GM19324 (cell line): ENCODE measurements at regions not wholly inside any gene's neighbourhood (a gene's known extent, or its start where the extent isn't known, plus 50 kb on each side); places are given as distances from the start of the nearest gene placed in this dataset.
A peak's percentile ranks its signal among the peaks of the same experiment; 100 is the strongest.
"Not testable (repeated sequence)": the region's sequence is repeated elsewhere in the genome, so short reads cannot be mapped to it uniquely, and the experiment has no call there.

Source experiments
- ATAC-seq: cut with Tn5 transposase; IDR thresholded peaks from one replicate; pipeline ENCODE4 v1.9.1; 2021; ENCODE audit warnings: mild to moderate bottlenecking, moderate library complexity; ENCODE audit not compliant: unreplicated experiment, low FRiP score

DNA sequence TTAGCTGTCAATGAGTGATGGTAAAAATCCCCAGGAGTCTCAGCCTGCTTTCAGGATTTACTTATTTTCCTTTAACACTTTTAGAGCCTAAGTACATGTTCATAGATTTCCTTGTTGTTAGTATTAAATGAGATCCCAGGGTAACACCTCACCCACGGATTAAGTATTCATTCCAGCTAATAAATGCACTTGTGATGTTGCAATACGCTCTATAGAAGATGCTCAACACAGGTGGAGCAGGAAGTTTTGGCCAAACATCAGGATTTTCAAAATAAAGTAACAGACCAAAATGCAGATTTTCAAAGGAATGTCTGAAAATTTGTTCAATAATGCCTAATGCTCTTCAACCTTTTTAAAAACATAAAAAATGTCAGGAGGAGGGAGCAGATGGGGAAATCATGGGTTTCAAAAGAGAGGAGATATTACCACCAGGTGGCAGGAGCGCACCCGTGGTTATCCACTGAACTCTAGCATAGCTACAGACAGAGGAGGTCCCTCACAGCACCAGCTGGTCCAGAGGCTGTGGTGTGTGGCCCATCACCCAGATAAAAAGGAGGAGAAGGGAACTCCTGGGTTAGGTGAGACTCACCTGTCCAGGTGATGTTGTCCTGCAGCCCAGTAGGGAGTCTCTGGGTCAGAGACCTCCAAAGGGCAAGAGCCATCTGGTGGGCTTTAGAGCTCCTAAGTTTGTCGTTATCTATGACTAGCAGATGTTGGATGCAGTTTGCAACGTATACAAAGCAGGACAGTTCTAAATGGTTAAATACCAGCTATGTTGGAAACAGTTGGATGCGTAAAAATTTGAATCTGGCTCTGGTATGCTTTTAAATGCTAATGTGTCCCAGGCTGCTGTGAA, 1158.4 kb upstream of the TMEM132C start:
- ATAC-seq = peak; percentile 76

DNA sequence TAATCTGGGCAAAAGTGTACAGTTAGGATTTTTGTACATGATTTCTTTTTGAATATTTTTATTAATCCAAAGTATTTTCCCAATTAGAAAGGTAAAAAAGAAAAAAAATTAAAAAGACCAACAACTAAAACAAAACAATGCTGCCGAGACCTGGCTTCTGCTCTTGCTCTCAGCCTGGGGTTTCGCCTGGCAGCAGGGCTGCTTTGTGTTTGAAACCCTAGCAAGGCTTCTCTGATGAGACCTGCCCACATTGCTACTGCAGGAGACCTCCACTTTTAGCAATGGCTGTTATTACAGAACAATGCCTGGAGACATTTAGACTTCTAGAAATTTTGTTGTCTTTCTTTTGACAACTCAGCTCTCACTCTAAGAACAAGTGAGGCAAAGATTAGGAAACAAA, 1153.0 kb upstream of the TMEM132C start:
- ATAC-seq = no peak

DNA sequence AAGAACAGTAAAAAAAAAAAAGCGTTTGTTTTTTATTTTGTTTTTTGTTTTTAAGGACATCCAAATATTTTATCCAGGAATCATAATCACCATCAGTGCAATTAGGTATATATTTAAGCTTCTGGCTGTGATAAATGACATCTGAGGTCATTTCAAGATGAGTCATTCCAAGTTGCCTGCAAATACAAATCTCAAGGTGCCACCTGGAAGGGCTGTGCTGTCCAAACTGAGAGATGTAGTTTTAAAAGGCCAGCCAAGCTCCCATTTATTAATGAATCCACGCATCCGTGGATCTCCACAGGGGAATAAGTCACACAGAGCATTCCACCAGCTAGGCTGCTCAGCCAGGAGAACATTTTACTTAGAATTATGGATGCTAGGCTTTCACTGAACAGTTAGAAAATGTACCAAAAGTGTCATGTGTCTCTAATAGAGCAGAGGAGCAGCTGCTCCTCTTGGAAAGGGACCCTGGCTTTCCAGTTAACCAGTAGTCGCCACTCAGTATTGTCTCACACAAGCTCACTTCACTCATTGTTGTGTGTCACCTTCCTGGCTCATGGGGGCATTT, 1151.4 kb upstream of the TMEM132C start:
- ATAC-seq = no peak

DNA sequence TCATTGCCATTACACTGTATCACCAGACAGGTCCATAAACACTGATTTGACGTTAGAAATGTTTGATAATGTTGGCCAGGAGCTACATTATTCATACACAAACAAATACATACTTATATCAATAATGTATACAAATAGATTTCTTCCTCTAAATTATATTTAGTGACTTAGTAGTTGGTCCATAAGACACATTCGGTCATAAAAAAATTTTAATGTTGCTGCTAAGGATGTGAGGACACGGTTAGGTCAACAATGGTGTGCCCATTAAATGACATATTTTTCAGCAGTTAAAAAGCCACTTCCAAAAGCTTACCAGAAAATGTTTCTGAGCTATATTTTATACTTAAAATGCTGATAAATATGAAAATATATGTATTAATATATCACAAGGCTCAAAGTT, 1148.7 kb upstream of the TMEM132C start:
- ATAC-seq = no peak

DNA sequence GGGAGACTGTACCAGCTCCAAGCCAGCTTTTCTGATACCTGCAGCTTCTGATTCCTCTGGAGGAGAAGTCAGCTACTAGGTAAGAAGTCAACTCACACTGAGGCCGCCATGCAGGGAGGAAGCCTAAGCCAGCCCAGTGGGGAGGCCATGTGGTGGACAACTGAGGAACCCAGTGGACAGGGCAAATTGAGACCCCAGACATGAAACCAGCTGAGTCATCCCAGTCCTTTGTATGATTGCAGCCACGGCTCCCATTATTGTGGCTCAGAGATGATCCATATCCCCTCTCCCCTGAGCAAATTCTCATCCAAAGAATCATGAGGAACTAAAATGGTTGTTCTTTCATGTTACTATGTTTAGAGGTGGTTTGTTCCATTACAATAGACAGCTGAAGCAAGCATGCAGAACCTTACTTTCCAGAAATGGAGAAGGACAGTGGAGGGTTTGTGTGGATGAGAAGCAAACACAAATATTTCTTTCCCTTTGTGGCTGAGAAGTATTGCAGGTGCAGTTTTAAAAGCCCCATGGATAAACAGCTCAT, 1147.3 kb upstream of the TMEM132C start:
- ATAC-seq = no peak

DNA sequence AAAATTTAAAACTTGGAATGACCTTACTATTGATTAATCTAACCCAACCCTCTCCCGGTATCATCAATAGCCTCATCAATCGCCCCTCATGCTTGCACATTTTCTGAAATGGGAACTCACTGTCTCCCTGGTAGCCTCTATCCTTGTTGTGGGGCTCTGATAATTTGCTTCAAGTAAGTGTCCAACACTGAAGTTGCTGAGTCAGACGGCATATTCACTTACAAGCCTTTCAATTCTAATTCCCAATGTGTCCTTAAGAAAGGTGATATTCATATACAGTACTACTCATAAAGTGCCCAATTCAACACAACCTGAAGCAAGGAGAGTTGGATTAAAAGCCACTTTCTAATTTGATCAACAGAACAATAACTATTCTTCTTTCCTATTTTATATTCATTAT, 1146.1 kb upstream of the TMEM132C start:
- no peak for ATAC-seq

DNA sequence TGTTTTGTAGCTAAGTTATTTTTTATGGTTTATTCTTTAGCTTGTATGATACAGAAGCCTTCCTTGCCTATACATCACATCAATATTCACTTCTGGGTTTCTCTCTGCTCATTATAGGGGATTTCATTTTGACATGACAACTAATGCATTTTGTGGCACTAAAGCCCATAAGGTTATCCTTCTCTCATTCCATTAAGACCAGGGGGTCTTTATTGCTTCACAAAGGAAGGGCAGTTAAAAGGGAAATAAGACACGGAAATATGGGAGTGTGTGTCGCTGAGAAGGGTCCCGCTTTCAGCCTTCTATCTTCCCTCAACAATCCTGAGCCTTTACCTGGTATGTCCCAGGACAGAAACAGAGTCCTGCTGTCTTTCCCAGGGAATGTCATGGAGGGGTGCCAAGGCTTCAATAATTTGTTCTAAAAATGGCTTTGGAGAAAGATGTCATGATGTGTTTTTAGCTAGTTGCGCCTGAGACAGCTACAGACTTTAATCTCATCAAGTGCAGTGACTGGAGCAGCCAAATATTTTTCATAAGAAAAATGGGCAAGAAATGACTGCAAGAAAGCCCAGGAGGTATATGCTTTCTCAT, 1145.4 kb upstream of the TMEM132C start:
- ATAC-seq = no peak

DNA sequence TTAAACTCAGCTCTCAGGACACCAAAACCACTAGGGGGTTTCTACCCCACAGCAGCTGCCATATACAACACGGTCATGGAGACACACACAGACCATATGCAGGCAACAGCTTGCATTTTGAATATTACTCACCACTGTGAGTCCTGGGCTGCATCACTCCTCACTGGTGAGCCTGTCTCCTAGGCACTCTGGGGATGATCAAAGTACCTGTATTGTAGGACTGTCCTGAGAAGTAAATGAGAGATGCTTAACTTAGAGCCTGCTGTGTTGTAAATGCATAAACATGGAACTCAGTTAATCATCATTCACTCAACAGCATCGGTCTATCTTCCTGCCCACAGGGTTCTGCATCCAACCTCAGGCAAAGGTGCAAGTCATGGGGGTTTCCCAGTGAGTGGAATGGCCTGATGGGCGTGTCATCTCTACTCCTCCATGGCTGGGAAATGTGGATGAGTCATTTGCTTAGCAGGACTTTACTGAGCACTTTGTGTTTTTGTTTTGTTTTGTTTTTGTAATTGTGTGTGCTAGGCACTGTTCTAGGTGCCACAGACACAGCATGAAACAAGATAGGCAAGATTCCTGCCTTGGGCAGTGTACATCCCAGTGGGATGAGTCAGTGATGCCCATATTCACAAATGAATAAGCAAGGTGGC, 1141.2 kb upstream of the TMEM132C start:
- ATAC-seq = peak; percentile 76

DNA sequence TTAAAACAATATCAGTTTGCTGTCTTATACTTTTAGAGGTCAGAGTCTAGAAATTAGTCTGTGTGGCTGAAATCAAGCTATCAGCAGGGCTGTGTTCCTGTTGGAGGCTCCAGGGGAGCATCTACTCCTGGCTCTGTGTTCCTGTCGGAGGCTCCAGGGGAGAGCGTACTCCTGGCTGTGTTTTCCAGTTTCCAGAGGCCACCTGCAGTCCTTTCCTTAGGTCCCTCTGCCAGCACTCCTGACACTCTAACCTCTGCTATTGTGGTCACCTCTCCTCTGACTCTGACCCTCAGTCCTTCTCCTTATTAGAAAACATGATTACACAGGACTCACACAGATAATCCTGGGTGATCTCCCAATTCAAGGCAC, 1140.7 kb upstream of the TMEM132C start:
- no peak for ATAC-seq

DNA sequence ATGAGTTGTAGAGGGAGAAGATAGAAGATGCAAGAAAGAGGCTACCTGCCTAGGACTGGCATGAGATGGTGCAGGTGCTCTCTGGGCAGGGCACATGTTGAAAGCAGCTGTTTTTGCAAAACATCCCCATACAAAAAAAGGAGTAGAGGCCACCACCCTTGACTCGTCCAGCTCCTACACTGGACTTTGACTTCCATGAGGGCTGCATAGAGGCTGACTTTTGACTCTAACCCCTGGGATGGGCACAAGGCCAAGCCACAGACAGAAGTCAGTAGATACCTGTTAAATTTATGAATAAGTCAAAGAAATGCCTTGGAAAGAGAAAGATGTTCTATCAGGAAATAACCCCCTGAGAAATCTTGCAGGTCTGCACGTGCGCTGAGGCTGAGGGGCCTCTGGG, 1139.1 kb upstream of the TMEM132C start:
- ATAC-seq = no peak

DNA sequence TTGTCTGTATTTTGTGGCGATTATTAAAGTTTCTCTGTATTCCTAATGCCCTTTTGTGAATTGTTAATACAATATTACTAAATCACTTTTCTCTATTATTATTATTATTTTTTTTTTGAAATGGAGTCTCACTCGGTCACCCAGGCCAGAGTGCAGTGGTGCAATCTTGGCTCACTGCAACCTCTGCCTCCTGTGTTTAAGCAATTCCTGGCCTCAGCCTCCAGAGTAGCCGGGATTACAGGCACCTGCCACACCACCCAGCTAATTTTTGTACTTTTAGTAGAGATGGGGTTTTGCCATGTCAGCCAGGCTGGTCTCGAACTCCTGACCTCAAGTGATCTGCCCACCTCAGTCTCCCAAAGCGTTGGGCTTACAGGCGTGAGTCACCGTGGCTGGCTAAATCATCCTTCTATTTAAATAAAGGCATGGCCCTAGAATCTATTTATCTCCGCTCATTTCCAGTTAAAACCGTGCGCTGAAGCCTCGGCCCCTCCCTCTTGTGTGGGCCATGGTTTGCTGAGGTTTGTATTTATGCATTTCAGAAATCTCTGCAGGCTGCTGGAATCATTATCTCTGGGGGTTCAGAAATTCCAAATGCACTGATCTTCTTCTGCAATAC, 1136.4 kb upstream of the TMEM132C start:
- ATAC-seq = no peak

DNA sequence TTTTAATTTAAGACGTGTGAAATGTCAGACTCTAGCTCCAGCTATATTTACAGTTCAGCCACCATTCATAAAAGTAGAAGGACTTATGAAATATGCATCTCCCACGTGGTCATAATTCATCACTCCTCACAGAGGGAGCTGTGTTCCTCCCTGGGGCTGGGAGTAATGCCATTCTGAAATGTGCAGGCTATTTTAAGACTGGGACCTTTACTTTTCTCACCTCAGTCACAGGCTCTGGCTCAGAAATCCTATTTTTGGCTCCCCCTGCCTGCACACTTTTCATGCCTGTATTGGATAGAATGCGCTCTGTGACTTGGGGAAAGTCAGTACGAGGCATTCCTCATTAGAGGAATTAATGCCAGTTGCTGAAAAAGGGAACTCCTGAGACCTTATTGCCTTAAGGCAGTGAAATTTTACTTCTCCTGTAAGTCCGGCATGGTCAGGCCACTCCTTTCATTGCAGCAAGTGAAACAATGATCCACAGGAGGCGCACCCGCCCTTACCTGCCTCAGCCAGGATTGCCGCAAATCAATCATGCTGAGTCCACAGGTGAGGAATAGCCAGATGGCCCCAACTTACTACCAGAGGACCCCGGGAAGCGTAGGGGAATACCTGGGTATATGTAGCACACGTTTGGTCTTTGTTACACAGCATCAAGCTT, 1133.2 kb upstream of the TMEM132C start:
- ATAC-seq = no peak

DNA sequence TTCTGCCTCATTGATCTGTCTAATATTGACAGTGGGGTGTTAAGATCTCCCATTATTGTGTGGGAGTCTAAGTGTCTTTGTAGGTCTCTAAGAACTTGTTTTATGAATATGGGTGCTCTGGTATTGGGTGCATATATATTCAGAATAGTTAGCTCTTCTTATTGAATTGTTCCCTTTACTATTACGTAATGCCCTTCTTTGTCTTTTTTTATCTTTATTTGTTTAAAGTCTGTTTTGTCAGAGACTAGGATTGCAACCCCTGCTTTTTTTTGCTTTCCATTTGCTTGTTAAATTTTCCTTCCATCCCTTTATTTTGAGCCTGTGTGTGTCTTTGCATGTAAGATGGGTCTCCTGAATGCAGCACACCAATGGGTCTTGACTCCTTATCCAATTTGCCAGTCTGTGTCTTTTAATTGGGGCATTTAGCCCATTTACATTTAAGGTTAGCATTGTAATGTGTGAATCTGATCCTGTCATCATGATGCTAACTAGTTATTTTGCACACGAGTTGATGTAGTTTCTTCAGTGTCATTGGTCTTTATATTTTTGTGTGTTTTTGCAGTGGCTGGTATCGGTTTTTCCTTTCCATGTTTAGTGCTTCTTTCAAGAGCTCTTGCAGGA, 1126.0 kb upstream of the TMEM132C start:
- not testable (repeated sequence) for ATAC-seq

DNA sequence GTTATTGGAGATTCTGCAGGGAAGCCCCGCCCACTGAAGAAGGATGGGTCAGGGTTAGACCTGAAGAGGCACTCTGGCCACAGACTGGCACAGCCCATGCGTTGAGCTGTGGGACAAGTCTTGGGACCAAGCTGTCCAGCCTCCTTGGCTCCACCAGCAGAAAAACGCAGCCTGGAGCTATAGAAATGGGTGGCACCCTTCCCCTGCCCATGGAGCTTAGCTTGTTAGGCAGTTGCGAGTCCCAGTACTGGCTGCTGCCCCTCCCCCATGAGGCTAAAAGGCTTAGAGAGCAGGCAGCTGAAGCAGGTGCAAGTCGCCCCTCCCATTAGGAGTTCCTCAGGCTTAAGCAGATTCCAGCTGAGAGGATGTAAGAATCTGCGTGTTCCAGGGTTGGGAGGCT, 1124.0 kb upstream of the TMEM132C start:
- ATAC-seq = no peak

DNA sequence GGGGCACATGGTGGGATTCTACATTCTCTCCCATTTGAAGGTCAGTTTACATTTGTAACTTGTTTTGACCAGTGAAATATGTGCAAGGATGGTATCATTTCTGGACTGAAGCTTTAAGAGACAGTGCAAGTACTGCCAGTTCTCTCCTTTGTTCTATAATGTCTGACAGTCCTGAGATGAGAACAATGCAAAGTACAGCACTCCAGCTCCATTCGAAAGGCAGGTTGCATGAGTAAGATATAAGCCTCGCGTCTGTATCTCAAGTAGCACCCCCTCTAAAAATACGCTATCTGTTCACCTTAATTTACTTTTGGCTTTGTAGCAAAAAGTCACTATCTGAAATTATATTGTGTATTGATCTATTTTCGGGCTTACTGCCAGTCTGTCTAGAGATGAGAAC, 1122.2 kb upstream of the TMEM132C start:
- no peak for ATAC-seq

DNA sequence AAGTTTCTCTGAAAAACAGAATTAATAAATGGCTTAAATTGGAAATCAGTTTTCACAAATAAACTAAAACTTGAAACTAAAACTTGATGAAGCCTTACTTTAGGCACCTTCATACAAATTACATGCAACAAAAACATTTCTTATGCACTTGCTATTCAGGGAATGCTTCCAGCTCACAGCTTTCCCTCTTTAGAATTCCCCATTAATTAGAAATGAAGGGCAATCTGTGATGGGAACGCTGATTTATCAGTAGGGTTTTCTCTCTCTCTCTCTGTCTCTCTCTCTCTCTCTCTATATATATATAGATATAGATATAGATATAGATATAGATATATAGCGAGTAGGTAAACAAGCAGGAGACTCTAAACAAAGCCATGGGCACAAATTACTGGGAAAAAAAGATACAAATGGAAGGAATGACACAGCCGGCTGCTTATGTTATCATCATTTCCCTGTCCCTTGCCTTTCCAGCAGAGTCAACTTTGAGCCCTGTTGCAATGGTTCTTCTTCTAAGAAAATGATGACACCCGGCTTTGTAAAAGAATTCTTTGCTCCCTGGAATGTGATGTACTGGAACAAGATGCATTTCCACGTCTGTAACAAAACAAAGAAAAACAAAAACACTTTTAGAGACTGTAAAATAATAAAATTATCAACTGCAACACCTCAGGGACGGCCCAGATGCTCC, 1121.6 kb upstream of the TMEM132C start:
- no peak for ATAC-seq

DNA sequence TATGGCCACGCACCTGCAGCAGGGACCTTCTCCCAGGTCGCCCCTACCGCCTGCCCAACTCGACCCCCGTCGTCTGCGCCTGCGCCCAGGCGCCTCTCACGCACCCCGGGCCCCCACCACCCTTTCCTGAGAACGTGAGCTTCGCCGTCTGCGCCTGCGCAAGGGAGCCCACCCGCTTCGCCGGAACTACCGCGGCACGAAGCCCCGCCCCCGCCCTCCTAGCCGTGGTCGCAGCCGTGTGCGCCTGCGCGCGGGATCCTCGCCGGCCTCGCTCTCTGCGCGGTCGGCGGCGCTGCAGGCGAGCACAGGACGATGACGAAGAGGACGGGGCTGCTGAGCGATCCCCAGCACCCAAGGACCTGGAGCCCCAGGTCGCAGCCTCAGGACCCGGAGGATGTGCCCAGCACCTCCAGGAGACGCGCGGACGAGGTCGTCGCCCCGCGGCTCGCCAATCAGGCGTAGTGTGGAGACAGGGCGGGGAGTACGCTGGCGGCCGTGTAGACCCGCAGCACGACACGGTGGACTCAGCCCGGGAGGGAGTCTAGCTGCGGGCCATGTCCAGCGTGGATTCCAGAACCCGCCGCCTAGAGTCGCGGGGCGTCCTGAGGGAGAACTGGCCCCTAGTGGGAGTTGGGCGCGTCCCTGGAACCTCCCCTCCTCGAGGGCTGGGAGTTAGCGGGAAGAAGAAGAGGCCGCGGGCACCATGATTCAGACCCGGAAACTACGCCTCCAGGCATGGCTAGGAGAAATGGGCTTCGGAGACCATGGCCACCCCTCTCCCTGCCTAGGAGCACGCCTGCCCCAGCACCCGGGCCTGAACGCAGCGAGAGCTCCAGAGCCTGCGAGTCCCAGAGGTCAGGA, 1120.8 kb upstream of the TMEM132C start:
- no peak for ATAC-seq

DNA sequence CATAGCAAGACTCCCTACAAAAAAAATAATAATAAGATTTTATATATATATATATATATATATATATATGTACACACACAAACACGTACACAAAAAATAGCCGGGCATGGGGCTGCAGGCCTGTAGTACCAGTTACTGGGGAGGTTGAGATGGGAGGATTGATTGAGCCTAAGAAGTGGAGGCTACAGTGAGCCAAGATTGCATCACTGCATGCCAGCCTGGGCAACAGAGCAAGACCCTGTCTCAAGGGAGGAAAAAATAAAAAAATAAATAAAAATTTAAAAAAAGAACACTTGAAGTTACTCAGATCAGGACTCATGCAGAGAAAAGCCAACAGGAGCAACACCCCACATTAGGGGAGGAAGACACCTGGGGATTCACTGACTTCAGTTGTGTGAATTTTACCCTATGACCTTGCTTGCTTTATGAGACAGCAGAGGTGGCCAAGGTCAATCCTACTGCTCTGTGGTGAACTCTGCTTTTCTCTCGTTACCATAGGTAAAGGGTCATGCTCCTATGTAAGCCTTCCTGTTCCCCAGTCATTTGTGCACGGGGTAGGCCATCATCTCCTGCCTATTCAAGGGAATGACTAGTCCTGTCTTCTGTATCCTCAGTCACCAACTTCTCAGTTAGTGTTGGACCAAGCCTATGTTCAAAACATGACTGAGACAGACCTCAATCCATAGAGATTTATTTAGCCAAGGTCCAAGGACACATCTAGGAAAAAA, 1119.8 kb upstream of the TMEM132C start:
- no peak for ATAC-seq
